H9 (cell line): ENCODE measurements at regions not wholly inside any gene's neighbourhood (a gene's known extent, or its start where the extent isn't known, plus 50 kb on each side); places are given as distances from the start of the nearest gene placed in this dataset.

Experiments
- DNase-seq: peaks from one replicate; pipeline ENCODE4 v3.0.0-alpha.2; 2017
- H2AFZ ChIP-seq: one replicate; pipeline ENCODE4 v1.6.1; 2013; ENCODE audit warnings: mild to moderate bottlenecking, low read length, control low read depth, moderate library complexity
- H2AK5ac ChIP-seq: 2 replicates; pipeline ENCODE4 v1.6.1; 2013; ENCODE audit warnings: low read length, control low read depth, mixed read lengths; ENCODE audit not compliant: insufficient read length
- H2BK120ac ChIP-seq: one replicate; pipeline ENCODE4 v1.6.1; 2013; ENCODE audit warnings: low read depth, mild to moderate bottlenecking, low read length, control low read depth, inconsistent platforms; ENCODE audit not compliant: poor library complexity, severe bottlenecking
- H2BK12ac ChIP-seq: 2 replicates; pipeline ENCODE4 v1.6.1; 2013; ENCODE audit warnings: low read length, control low read depth, mixed read lengths, low read depth; ENCODE audit not compliant: insufficient read length
- H2BK15ac ChIP-seq: 2 replicates; pipeline ENCODE4 v1.6.1; 2013; ENCODE audit warnings: low read depth, low read length, control low read depth
- H2BK20ac ChIP-seq: one replicate; pipeline ENCODE4 v1.6.1; 2013; ENCODE audit warnings: low read depth, mild to moderate bottlenecking, low read length, control low read depth, inconsistent platforms; ENCODE audit not compliant: poor library complexity, severe bottlenecking
- H2BK5ac ChIP-seq: 2 replicates; pipeline ENCODE4 v1.6.1; 2013; ENCODE audit warnings: low read length, control low read depth, mixed read lengths; ENCODE audit not compliant: insufficient read length
- H3K14ac ChIP-seq: 2 replicates; pipeline ENCODE4 v1.6.1; 2013; ENCODE audit warnings: low read length, control low read depth; ENCODE audit not compliant: insufficient read depth
- H3K18ac ChIP-seq: 2 replicates; pipeline ENCODE4 v1.6.1; 2013; ENCODE audit warnings: low read depth, mild to moderate bottlenecking, mixed read lengths, low read length, control low read depth; ENCODE audit not compliant: insufficient read length
- H3K23ac ChIP-seq: 2 replicates; pipeline ENCODE4 v1.6.1; 2013; ENCODE audit warnings: low read length, control low read depth, mixed read lengths, low read depth; ENCODE audit not compliant: insufficient read length
- H3K23me2 ChIP-seq: 2 replicates; pipeline ENCODE4 v1.6.1; 2013; ENCODE audit warnings: low read depth, mild to moderate bottlenecking, mixed read lengths, low read length, control low read depth; ENCODE audit not compliant: insufficient read length, poor library complexity, severe bottlenecking
- H3K27ac ChIP-seq: 2 replicates; pipeline ENCODE4 v1.5.1; 2013; ENCODE audit warnings: low read length, control low read depth, mixed read lengths, low read depth; ENCODE audit not compliant: insufficient read length
- H3K27me3 ChIP-seq: 2 replicates; pipeline ENCODE4 v1.6.1; 2013; ENCODE audit warnings: low read length, control low read depth, inconsistent platforms; ENCODE audit not compliant: insufficient read depth
- H3K4ac ChIP-seq: 2 replicates; pipeline ENCODE4 v1.6.1; 2013; ENCODE audit warnings: low read depth, mild to moderate bottlenecking, control low read depth, inconsistent platforms, low read length, moderate library complexity
- H3K4me1 ChIP-seq: 2 replicates; pipeline ENCODE4 v1.6.1; 2013; ENCODE audit warnings: low read length, control low read depth, inconsistent platforms; ENCODE audit not compliant: insufficient read depth
- H3K4me2 ChIP-seq: 2 replicates; pipeline ENCODE4 v1.6.1; 2013; ENCODE audit warnings: low read length, control low read depth, mixed read lengths; ENCODE audit not compliant: insufficient read length, insufficient read depth
- H3K56ac ChIP-seq: 2 replicates; pipeline ENCODE4 v1.6.1; 2013; ENCODE audit warnings: low read depth, mild to moderate bottlenecking, mixed read lengths, low read length, control low read depth; ENCODE audit not compliant: insufficient read length
- H3K79me1 ChIP-seq: 2 replicates; pipeline ENCODE4 v1.6.1; 2013; ENCODE audit warnings: low read depth, mild to moderate bottlenecking, moderate library complexity, low read length, control low read depth, inconsistent platforms; ENCODE audit not compliant: insufficient read depth, poor library complexity, severe bottlenecking
- H3K79me2 ChIP-seq: 2 replicates; pipeline ENCODE4 v1.6.1; 2013; ENCODE audit warnings: low read length, control low read depth, inconsistent platforms; ENCODE audit not compliant: insufficient read depth
- H3K9ac ChIP-seq: 2 replicates; pipeline ENCODE4 v1.6.1; 2013; ENCODE audit warnings: low read length, control low read depth, mixed read lengths; ENCODE audit not compliant: insufficient read length; ENCODE audit errors: extremely low read depth
- H3K9me3 ChIP-seq: one replicate; pipeline ENCODE4 v1.6.1; 2013; ENCODE audit warnings: low read depth, low read length, inconsistent platforms; ENCODE audit not compliant: control insufficient read depth
- H3T11ph ChIP-seq: one replicate; pipeline ENCODE4 v1.6.1; 2013; ENCODE audit warnings: mild to moderate bottlenecking, low read length, control low read depth, inconsistent platforms
- H4K20me1 ChIP-seq: one replicate; pipeline ENCODE4 v1.6.1; 2013; ENCODE audit not compliant: control insufficient read depth, insufficient read length, insufficient read depth
- H4K5ac ChIP-seq: 2 replicates; pipeline ENCODE4 v1.6.1; 2013; ENCODE audit warnings: low read depth, mild to moderate bottlenecking, mixed read lengths, low read length, control low read depth; ENCODE audit not compliant: insufficient read length
- H4K8ac ChIP-seq: replicated peaks from 2 replicates; pipeline ENCODE4 v1.6.1; 2013; ENCODE audit warnings: low read length, control low read depth, mixed read lengths, low read depth; ENCODE audit not compliant: insufficient read length
- H4K91ac ChIP-seq: 2 replicates; pipeline ENCODE4 v1.6.1; 2013; ENCODE audit warnings: low read depth, mild to moderate bottlenecking, moderate library complexity, mixed read lengths, low read length, control low read depth; ENCODE audit not compliant: insufficient read length
- H3K27ac Mint-ChIP-seq, 3 experiments: 2 replicates in 2 of 3; 3 replicates in 1 of 3; pipeline ENCODE4 v1.8.0; 2020 to 2021; ENCODE audit warnings: mixed read lengths in 3 of 3, mild to moderate bottlenecking in 1 of 3, moderate library complexity in 1 of 3
- H3K27me3 Mint-ChIP-seq: 2 replicates; pipeline ENCODE4 v1.8.0; 2021; ENCODE audit warnings: low read depth, mild to moderate bottlenecking, moderate library complexity, mixed read lengths
- H3K36me3 Mint-ChIP-seq, 3 experiments: 2 replicates in 2 of 3; 3 replicates in 1 of 3; pipeline ENCODE4 v1.8.0; 2020 to 2021; ENCODE audit warnings: low read depth in 3 of 3, mixed read lengths in 3 of 3; ENCODE audit not compliant: insufficient read depth in 1 of 3
- H3K4me1 Mint-ChIP-seq, 2 experiments: 2 replicates each; pipeline ENCODE4 v1.8.0; 2020; ENCODE audit warnings: mixed read lengths in 2 of 2
- H3K4me3 Mint-ChIP-seq, 2 experiments: 2 replicates in 1 of 2; 3 replicates in 1 of 2; pipeline ENCODE4 v1.8.0; 2020 to 2021; ENCODE audit warnings: mild to moderate bottlenecking in 2 of 2, mixed read lengths in 2 of 2, moderate library complexity in 1 of 2
- H3K9me3 Mint-ChIP-seq, 2 experiments: 2 replicates in 1 of 2; 3 replicates in 1 of 2; pipeline ENCODE4 v1.8.0; 2020; ENCODE audit warnings: mild to moderate bottlenecking in 2 of 2, mixed read lengths in 2 of 2, moderate library complexity in 1 of 2
- whole genome bisulfite sequencing: extraction: QIAGEN DNeasy Blood & Tissue Kit; methylation state at CpG from one replicate; pipeline ENCODE4 v1.1.7; 2013; ENCODE audit warnings: missing lambda C conversion rate, low lambda C conversion rate, mixed read lengths; ENCODE audit not compliant: insufficient read length; ENCODE audit errors: extremely low coverage; 5-methylcytosine and 5-hydroxymethylcytosine counted together
- TF ChIP-seq, protein P1 (sequence below): fragments of 200-600 bp; sonication (generic); conservative IDR thresholded peaks from 3 replicates; pipeline ENCODE4 v1.8.0; 2021; ENCODE audit warnings: antibody characterized with exemption, mild to moderate bottlenecking

DNA sequence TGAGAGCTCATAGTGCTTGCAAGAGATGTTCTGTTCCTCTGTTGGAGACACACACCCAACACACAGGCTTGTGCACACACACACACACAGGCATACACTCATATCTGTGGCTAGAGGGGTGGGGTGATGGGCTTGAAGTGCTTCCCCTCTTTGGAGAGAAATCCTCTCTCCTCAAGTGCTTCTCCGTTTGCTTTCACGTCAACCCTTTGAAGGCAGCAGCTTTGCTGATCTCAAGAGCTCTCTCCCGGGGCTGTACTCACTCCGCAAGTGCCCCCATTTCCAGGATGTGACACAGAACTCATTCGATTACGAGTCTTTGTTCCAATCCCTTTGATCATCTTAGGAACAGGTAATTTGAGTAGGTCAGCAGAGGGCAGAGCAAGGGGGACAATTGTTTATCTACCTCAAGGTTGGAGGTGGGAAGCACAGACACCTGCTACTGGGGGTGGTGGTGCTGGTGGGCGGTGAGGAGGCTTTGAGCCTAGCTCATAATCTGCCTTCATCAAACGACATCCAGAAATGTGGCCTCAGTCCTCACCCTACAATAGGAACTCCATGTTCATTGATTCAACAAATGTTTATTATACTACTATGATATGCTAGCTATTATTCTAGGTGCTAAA is 529.8 kb upstream of the CADM1 start:
- TF ChIP-seq, protein P1, sequence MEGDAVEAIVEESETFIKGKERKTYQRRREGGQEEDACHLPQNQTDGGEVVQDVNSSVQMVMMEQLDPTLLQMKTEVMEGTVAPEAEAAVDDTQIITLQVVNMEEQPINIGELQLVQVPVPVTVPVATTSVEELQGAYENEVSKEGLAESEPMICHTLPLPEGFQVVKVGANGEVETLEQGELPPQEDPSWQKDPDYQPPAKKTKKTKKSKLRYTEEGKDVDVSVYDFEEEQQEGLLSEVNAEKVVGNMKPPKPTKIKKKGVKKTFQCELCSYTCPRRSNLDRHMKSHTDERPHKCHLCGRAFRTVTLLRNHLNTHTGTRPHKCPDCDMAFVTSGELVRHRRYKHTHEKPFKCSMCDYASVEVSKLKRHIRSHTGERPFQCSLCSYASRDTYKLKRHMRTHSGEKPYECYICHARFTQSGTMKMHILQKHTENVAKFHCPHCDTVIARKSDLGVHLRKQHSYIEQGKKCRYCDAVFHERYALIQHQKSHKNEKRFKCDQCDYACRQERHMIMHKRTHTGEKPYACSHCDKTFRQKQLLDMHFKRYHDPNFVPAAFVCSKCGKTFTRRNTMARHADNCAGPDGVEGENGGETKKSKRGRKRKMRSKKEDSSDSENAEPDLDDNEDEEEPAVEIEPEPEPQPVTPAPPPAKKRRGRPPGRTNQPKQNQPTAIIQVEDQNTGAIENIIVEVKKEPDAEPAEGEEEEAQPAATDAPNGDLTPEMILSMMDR: no peak
- Histone ChIP-seq H3K14ac (no peak overlapping the region), H4K20me1 (no peaks in the 10 kb centered on the region), H3K56ac (no peak overlapping the region), H3K79me1 (no peaks in the 10 kb centered on the region), H3K9me3 (no peaks in the 10 kb centered on the region), H3K27ac (no peak overlapping the region), H3K4me1 (no peaks in the 10 kb centered on the region; the same call in 1 of the 2 replicates), H3K23me2 (no peaks in the 10 kb centered on the region), H3K9ac (no peak overlapping the region), H3K23ac (no peak overlapping the region), H2AFZ (no peak overlapping the region), H4K8ac (no peak overlapping the region), H2BK120ac (no peak overlapping the region), H3K4ac (no peak overlapping the region), H4K5ac (no peak overlapping the region), H2BK20ac (no peak overlapping the region), H3K79me2 (no peaks in the 10 kb centered on the region), H2BK12ac (no peak overlapping the region), H2BK5ac (no peak overlapping the region), H3K27me3 (no peaks in the 10 kb centered on the region), H2AK5ac (no peak overlapping the region), H3K18ac (no peak overlapping the region), H2BK15ac (no peak overlapping the region), H3T11ph (no peak overlapping the region), H3K4me2 (no peak overlapping the region), H4K91ac (no peak overlapping the region)
- Mint-ChIP-seq H3K36me3 (no peaks in the 10 kb centered on the region), H3K27ac (no peak overlapping the region; a peak in 1 of 7 replicates), H3K9me3 (no peaks in the 10 kb centered on the region), H3K4me1 (peaks cover 27 to 33% of the 10 kb centered on the region in 2 experiments), H3K4me3 (no peak overlapping the region), H3K27me3 (peaks cover 20% of the 10 kb centered on the region)
- WGBS: no CpG with 5 or more reads among the region's 8 CpGs
- peak; percentile 41 for DNase-seq
